ENCODE measurements at regions not wholly inside any gene's neighbourhood (a gene's known extent, or its start where the extent isn't known, plus 50 kb on each side); places are given as distances from the start of the nearest gene placed in this dataset.

DNA sequence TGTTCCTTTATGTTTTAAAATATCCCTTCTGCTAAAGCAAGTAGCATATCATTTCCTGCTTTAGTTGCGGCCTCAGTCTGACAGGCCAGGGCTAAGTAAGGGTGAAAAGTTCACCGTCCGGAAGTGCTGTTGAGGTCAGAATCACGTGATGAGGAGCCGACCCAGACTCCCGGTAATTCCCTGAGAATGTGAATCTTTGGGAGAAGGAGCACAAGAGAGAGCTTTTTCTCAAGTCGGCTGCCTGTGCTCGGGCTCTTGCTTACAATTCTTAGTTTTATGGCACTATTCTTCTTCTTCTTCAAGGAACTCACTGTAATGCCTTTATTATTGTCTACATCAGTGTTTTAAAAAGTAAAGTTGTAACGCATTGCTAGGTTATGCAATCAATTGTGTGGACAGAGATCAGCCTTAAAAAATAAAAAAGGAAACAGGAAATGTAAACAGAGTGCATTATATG is 309.3 kb downstream of the PRL start:
- TF ChIP-seq EGR1 (IDR thresholded peaks at IDR 0.05) (no peak), REST (IDR thresholded peaks at IDR 0.05; ENCODE audit: low read depth) (no peak), CREB1 (IDR thresholded peaks at IDR 0.05; ENCODE audit: low read depth) (no peak), TEAD4 (IDR thresholded peaks at IDR 0.05) (no peak), NFIC (IDR thresholded peaks at IDR 0.05) (no peak), TCF12 (IDR thresholded peaks at IDR 0.05; ENCODE audit: low read depth) (no peak), RAD21 (IDR thresholded peaks at IDR 0.05; ENCODE audit: low read depth) (no peak), FOXM1 (IDR thresholded peaks at IDR 0.05; ENCODE audit: borderline replicate concordance, low read depth) (no peak), CEBPB (IDR thresholded peaks at IDR 0.05) (no peak), ZBTB7A (IDR thresholded peaks at IDR 0.05; ENCODE audit: low read depth) (no peak), EP300 (IDR thresholded peaks at IDR 0.05; ENCODE audit: borderline replicate concordance) (no peak), YY1 (IDR thresholded peaks at IDR 0.05; ENCODE audit: low read depth) (no peak), TAF1 (IDR thresholded peaks at IDR 0.05; ENCODE audit: low read depth) (no peak)
- TF ChIP-seq, protein P1, sequence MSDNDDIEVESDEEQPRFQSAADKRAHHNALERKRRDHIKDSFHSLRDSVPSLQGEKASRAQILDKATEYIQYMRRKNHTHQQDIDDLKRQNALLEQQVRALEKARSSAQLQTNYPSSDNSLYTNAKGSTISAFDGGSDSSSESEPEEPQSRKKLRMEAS (IDR thresholded peaks at IDR 0.05): no peak
- TF ChIP-seq, protein P2, sequence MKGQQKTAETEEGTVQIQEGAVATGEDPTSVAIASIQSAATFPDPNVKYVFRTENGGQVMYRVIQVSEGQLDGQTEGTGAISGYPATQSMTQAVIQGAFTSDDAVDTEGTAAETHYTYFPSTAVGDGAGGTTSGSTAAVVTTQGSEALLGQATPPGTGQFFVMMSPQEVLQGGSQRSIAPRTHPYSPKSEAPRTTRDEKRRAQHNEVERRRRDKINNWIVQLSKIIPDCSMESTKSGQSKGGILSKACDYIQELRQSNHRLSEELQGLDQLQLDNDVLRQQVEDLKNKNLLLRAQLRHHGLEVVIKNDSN (IDR thresholded peaks at IDR 0.05): no peak

- TF ChIP-seq CEBPB (IDR thresholded peaks at IDR 0.05): no peak
- TF ChIP-seq ZBTB7A (IDR thresholded peaks at IDR 0.05; ENCODE audit: low read depth): no peak
- no peak for TF ChIP-seq CREB1 (IDR thresholded peaks at IDR 0.05; ENCODE audit: low read depth)
- no peak for TF ChIP-seq TAF1 (IDR thresholded peaks at IDR 0.05; ENCODE audit: low read depth)
- TF ChIP-seq, protein P1 (IDR thresholded peaks at IDR 0.05): no peak
- no peak for TF ChIP-seq TCF12 (IDR thresholded peaks at IDR 0.05; ENCODE audit: low read depth)
- no peak for TF ChIP-seq TEAD4 (IDR thresholded peaks at IDR 0.05)
- no peak for TF ChIP-seq REST (IDR thresholded peaks at IDR 0.05; ENCODE audit: low read depth)
- no peak for TF ChIP-seq FOXM1 (IDR thresholded peaks at IDR 0.05; ENCODE audit: borderline replicate concordance, low read depth)
- TF ChIP-seq, protein P2 (IDR thresholded peaks at IDR 0.05): no peak
- TF ChIP-seq EGR1 (IDR thresholded peaks at IDR 0.05): no peak
- no peak for TF ChIP-seq YY1 (IDR thresholded peaks at IDR 0.05; ENCODE audit: low read depth)
- TF ChIP-seq NFIC (IDR thresholded peaks at IDR 0.05): no peak
- TF ChIP-seq EP300 (IDR thresholded peaks at IDR 0.05; ENCODE audit: borderline replicate concordance): no peak
- no peak for TF ChIP-seq RAD21 (IDR thresholded peaks at IDR 0.05; ENCODE audit: low read depth)
These were observed 306.3 kb downstream of the PRL start for GRCh38 chr6:21990577-21990976.

- TF ChIP-seq EP300 (IDR thresholded peaks at IDR 0.05; ENCODE audit: borderline replicate concordance) (no peak), ZBTB7A (IDR thresholded peaks at IDR 0.05; ENCODE audit: low read depth) (no peak), CREB1 (IDR thresholded peaks at IDR 0.05; ENCODE audit: low read depth) (no peak), TCF12 (IDR thresholded peaks at IDR 0.05; ENCODE audit: low read depth) (no peak), CEBPB (IDR thresholded peaks at IDR 0.05) (no peak), YY1 (IDR thresholded peaks at IDR 0.05; ENCODE audit: low read depth) (no peak), TAF1 (IDR thresholded peaks at IDR 0.05; ENCODE audit: low read depth) (no peak), RAD21 (IDR thresholded peaks at IDR 0.05; ENCODE audit: low read depth) (no peak), NFIC (IDR thresholded peaks at IDR 0.05) (no peak), FOXM1 (IDR thresholded peaks at IDR 0.05; ENCODE audit: borderline replicate concordance, low read depth) (no peak), REST (IDR thresholded peaks at IDR 0.05; ENCODE audit: low read depth) (no peak), TEAD4 (IDR thresholded peaks at IDR 0.05) (no peak), EGR1 (IDR thresholded peaks at IDR 0.05) (no peak)
- TF ChIP-seq, protein P2 (IDR thresholded peaks at IDR 0.05): no peak
- TF ChIP-seq, protein P1 (IDR thresholded peaks at IDR 0.05): no peak
These were observed 304.5 kb downstream of the PRL start for GRCh38 chr6:21992178-21992967.
